Lung (tissue), 11 donors: ENCODE measurements at regions not wholly inside any gene's neighbourhood (a gene's known extent, or its start where the extent isn't known, plus 50 kb on each side); places are given as distances from the start of the nearest gene placed in this dataset.

Experiments used
- ATAC-seq: fragments of 200-7000 bp; cut with Tn5 transposase; one replicate; pipeline ENCODE4 v1.9.1; 2020; ENCODE audit warnings: moderate number of reproducible peaks; ENCODE audit not compliant: insufficient read depth, low FRiP score
- DNase-seq, 3 donors: peaks; one replicate each; pipeline ENCODE4 v3.0.0-alpha.2; 2013 to 2017
- H3K27ac ChIP-seq, 2 donors: one replicate each; pipeline ENCODE4 v1.5.1; 2013; ENCODE audit warnings: mild to moderate bottlenecking in 2 of 2, moderate library complexity in 2 of 2, control low read depth in 1 of 2, inconsistent platforms in 1 of 2, low read depth in 1 of 2, low read length in 1 of 2
- H3K27me3 ChIP-seq, 3 donors: one replicate each; pipeline ENCODE4 v1.5.1; 2013; ENCODE audit warnings: low read length in 2 of 3; ENCODE audit not compliant: control insufficient read depth in 3 of 3, insufficient read depth in 3 of 3
- H3K36me3 ChIP-seq, 4 donors: one replicate each; pipeline ENCODE4 v1.5.1; 2013; ENCODE audit warnings: low read length in 4 of 4, mild to moderate bottlenecking in 1 of 4, moderate library complexity in 1 of 4; ENCODE audit not compliant: control insufficient read depth in 4 of 4, insufficient read depth in 4 of 4
- H3K4me1 ChIP-seq, 5 donors: one replicate each; pipeline ENCODE4 v1.5.1; 2013; ENCODE audit warnings: low read length in 5 of 5, mild to moderate bottlenecking in 2 of 5, moderate library complexity in 1 of 5; ENCODE audit not compliant: control insufficient read depth in 5 of 5, insufficient read depth in 5 of 5
- H3K4me3 ChIP-seq: one replicate; pipeline ENCODE4 v1.5.1; 2013; ENCODE audit warnings: mild to moderate bottlenecking, control low read depth, moderate library complexity
- H3K9ac ChIP-seq, 2 donors: one replicate each; pipeline ENCODE4 v1.5.1; 2013; ENCODE audit warnings: low read length in 2 of 2, control low read depth in 1 of 2; ENCODE audit not compliant: insufficient read depth in 1 of 2
- H3K9me3 ChIP-seq, 4 donors: one replicate each; pipeline ENCODE4 v1.5.1; 2013; ENCODE audit warnings: low read length in 3 of 4, mild to moderate bottlenecking in 1 of 4, moderate library complexity in 1 of 4; ENCODE audit not compliant: control insufficient read depth in 4 of 4, insufficient read depth in 3 of 4
- WGBS, 2 donors: extraction: QIAGEN DNeasy Blood & Tissue Kit; methylation state at CpG; one replicate each; pipeline ENCODE4 v1.1.7; 2013; 5-methylcytosine and 5-hydroxymethylcytosine counted together
- TF ChIP-seq, protein P1 (sequence below): IDR thresholded peaks from 2 replicates; pipeline ENCODE4 v1.5.1; 2012; ENCODE audit warnings: mild to moderate bottlenecking; ENCODE audit errors: control extremely low read depth, extremely low read depth
- donor health status: control.
- donor health status: control.
- donor health status: Bipolar disorder and iron deficiency.
- donor health status: healthy.
- donor health status: DM: yes; HTN: yes; CAD: no.

DNA sequence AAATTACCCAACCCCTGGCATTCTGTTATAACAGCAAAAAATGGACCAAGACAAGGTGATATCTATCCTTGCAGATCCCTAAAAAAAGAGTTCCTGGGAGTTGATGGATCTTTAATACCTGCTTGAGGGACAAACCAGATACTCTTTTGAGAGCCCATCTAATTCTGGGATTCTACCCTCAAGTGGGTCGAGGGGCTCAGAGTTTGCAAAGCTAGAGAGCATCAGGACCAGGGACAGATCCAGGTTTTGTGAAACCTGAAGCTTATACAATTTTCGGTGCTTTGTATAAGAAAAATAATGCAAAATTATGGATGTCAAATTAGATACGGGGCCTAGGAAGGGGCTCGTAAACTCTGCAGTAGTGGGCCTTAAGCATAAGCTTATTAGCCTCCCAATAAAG lies 130.5 kb upstream of the CRHR1 start:
- ATAC-seq, result no peak

DNA sequence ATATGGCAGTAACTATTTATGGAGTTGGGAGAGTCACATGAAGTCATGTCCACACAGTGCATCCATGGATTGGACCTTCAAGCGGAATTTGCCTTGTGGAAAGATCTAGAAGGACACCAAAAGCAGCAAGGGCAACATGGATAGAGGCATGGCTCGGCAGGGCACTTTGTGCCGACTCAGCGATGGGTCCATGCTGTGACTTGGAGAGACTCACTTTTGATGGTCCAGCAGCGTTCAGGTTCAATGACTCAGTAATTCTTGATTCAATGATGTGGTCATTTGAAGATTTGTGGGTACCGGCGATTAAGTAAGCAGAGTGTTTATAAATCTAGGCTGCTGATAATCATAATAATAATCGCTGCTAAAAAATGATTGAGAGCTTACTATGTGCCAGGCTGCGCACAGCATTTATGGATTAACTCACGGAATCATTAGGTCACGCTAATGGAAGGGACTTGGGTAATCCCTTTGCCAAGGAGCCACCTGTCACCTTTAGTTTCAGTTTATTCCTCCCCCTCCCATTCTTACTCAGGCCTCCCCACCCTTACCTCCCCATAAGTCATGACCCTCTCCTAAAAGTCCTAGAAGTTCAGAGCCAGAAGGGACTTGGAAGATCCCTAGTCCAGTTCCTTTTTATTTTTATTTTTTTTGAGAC lies 127.5 kb upstream of the CRHR1 start:
- no peaks in the 10 kb centered on the region for H3K27me3 ChIP-seq
- no peaks in the 10 kb centered on the region for H3K36me3 ChIP-seq
- H3K4me1 ChIP-seq, result no peaks in the 10 kb centered on the region
- no peak for ATAC-seq
- peaks cover 0 to 3% (median 0%) of the 10 kb centered on the region in 4 donors for H3K9me3 ChIP-seq
- no peak overlapping the region for H3K4me3 ChIP-seq
- H3K27ac ChIP-seq, result no peak overlapping the region
- 92 to 94% methylated on average over 11 of the region's 11 CpGs for WGBS, 2 donors
- no peak overlapping the region for H3K9ac ChIP-seq
- DNase-seq, result no peak
- TF ChIP-seq, protein P1, sequence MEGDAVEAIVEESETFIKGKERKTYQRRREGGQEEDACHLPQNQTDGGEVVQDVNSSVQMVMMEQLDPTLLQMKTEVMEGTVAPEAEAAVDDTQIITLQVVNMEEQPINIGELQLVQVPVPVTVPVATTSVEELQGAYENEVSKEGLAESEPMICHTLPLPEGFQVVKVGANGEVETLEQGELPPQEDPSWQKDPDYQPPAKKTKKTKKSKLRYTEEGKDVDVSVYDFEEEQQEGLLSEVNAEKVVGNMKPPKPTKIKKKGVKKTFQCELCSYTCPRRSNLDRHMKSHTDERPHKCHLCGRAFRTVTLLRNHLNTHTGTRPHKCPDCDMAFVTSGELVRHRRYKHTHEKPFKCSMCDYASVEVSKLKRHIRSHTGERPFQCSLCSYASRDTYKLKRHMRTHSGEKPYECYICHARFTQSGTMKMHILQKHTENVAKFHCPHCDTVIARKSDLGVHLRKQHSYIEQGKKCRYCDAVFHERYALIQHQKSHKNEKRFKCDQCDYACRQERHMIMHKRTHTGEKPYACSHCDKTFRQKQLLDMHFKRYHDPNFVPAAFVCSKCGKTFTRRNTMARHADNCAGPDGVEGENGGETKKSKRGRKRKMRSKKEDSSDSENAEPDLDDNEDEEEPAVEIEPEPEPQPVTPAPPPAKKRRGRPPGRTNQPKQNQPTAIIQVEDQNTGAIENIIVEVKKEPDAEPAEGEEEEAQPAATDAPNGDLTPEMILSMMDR, result no peak

More for the DNA sequence above, 130.5 kb upstream of the CRHR1 start:
- H3K4me1 ChIP-seq, result no peaks in the 10 kb centered on the region
- H3K9ac ChIP-seq, result no peak overlapping the region
- H3K36me3 ChIP-seq, result no peaks in the 10 kb centered on the region
- no peak overlapping the region for H3K27ac ChIP-seq
- H3K9me3 ChIP-seq, result peaks cover 0 to 1% (median 0%) of the 10 kb centered on the region in 4 donors
- H3K4me3 ChIP-seq, result no peak overlapping the region
- 65 to 73% methylated on average over 4 of the region's 4 CpGs for WGBS, 2 donors
- TF ChIP-seq, protein P1, result no peak
- peak in 1 of 3 donors; percentile 6 for DNase-seq
- H3K27me3 ChIP-seq, result peaks cover 0 to 2% (median 0%) of the 10 kb centered on the region in 3 donors

- Histone ChIP-seq H3K27ac (no peak overlapping the region), H3K4me3 (no peak overlapping the region), H3K9me3 (peaks cover 0 to 3% (median 2%) of the 10 kb centered on the region in 4 donors), H3K36me3 (no peaks in the 10 kb centered on the region), H3K27me3 (peaks cover 0 to 3% (median 0%) of the 10 kb centered on the region in 3 donors), H3K9ac (no peak overlapping the region), H3K4me1 (no peaks in the 10 kb centered on the region)
- ATAC-seq (no peak), DNase-seq (no peak)
- 45 to 51% methylated on average over 4 of the region's 4 CpGs for WGBS, 2 donors
- TF ChIP-seq, protein P1, result no peak
Observed at GRCh38 chr17:45660474-45660873, 123.6 kb upstream of the CRHR1 start.
